H9 (cell line): ENCODE measurements at regions not wholly inside any gene's neighbourhood (a gene's known extent, or its start where the extent isn't known, plus 50 kb on each side); places are given as distances from the start of the nearest gene placed in this dataset.
A peak's percentile ranks its signal among the peaks of the same experiment; 100 is the strongest.

Experiments used
- DNase-seq: peaks from one replicate; pipeline ENCODE4 v3.0.0-alpha.2; 2017
- H2AFZ ChIP-seq: one replicate; pipeline ENCODE4 v1.6.1; 2013; ENCODE audit warnings: mild to moderate bottlenecking, low read length, control low read depth, moderate library complexity
- H2AK5ac ChIP-seq: 2 replicates; pipeline ENCODE4 v1.6.1; 2013; ENCODE audit warnings: low read length, control low read depth, mixed read lengths; ENCODE audit not compliant: insufficient read length
- H2BK120ac ChIP-seq: one replicate; pipeline ENCODE4 v1.6.1; 2013; ENCODE audit warnings: low read depth, mild to moderate bottlenecking, low read length, control low read depth, inconsistent platforms; ENCODE audit not compliant: poor library complexity, severe bottlenecking
- H2BK12ac ChIP-seq: 2 replicates; pipeline ENCODE4 v1.6.1; 2013; ENCODE audit warnings: low read length, control low read depth, mixed read lengths, low read depth; ENCODE audit not compliant: insufficient read length
- H2BK15ac ChIP-seq: 2 replicates; pipeline ENCODE4 v1.6.1; 2013; ENCODE audit warnings: low read depth, low read length, control low read depth
- H2BK20ac ChIP-seq: one replicate; pipeline ENCODE4 v1.6.1; 2013; ENCODE audit warnings: low read depth, mild to moderate bottlenecking, low read length, control low read depth, inconsistent platforms; ENCODE audit not compliant: poor library complexity, severe bottlenecking
- H2BK5ac ChIP-seq: 2 replicates; pipeline ENCODE4 v1.6.1; 2013; ENCODE audit warnings: low read length, control low read depth, mixed read lengths; ENCODE audit not compliant: insufficient read length
- H3K14ac ChIP-seq: 2 replicates; pipeline ENCODE4 v1.6.1; 2013; ENCODE audit warnings: low read length, control low read depth; ENCODE audit not compliant: insufficient read depth
- H3K18ac ChIP-seq: 2 replicates; pipeline ENCODE4 v1.6.1; 2013; ENCODE audit warnings: low read depth, mild to moderate bottlenecking, mixed read lengths, low read length, control low read depth; ENCODE audit not compliant: insufficient read length
- H3K23ac ChIP-seq: 2 replicates; pipeline ENCODE4 v1.6.1; 2013; ENCODE audit warnings: low read length, control low read depth, mixed read lengths, low read depth; ENCODE audit not compliant: insufficient read length
- H3K23me2 ChIP-seq: 2 replicates; pipeline ENCODE4 v1.6.1; 2013; ENCODE audit warnings: low read depth, mild to moderate bottlenecking, mixed read lengths, low read length, control low read depth; ENCODE audit not compliant: insufficient read length, poor library complexity, severe bottlenecking
- H3K27ac ChIP-seq: 2 replicates; pipeline ENCODE4 v1.5.1; 2013; ENCODE audit warnings: low read length, control low read depth, mixed read lengths, low read depth; ENCODE audit not compliant: insufficient read length
- H3K27me3 ChIP-seq: 2 replicates; pipeline ENCODE4 v1.6.1; 2013; ENCODE audit warnings: low read length, control low read depth, inconsistent platforms; ENCODE audit not compliant: insufficient read depth
- H3K4ac ChIP-seq: 2 replicates; pipeline ENCODE4 v1.6.1; 2013; ENCODE audit warnings: low read depth, mild to moderate bottlenecking, control low read depth, inconsistent platforms, low read length, moderate library complexity
- H3K4me1 ChIP-seq: 2 replicates; pipeline ENCODE4 v1.6.1; 2013; ENCODE audit warnings: low read length, control low read depth, inconsistent platforms; ENCODE audit not compliant: insufficient read depth
- H3K4me2 ChIP-seq: 2 replicates; pipeline ENCODE4 v1.6.1; 2013; ENCODE audit warnings: low read length, control low read depth, mixed read lengths; ENCODE audit not compliant: insufficient read length, insufficient read depth
- H3K56ac ChIP-seq: 2 replicates; pipeline ENCODE4 v1.6.1; 2013; ENCODE audit warnings: low read depth, mild to moderate bottlenecking, mixed read lengths, low read length, control low read depth; ENCODE audit not compliant: insufficient read length
- H3K79me1 ChIP-seq: 2 replicates; pipeline ENCODE4 v1.6.1; 2013; ENCODE audit warnings: low read depth, mild to moderate bottlenecking, moderate library complexity, low read length, control low read depth, inconsistent platforms; ENCODE audit not compliant: insufficient read depth, poor library complexity, severe bottlenecking
- H3K79me2 ChIP-seq: 2 replicates; pipeline ENCODE4 v1.6.1; 2013; ENCODE audit warnings: low read length, control low read depth, inconsistent platforms; ENCODE audit not compliant: insufficient read depth
- H3K9ac ChIP-seq: 2 replicates; pipeline ENCODE4 v1.6.1; 2013; ENCODE audit warnings: low read length, control low read depth, mixed read lengths; ENCODE audit not compliant: insufficient read length; ENCODE audit errors: extremely low read depth
- H3K9me3 ChIP-seq: one replicate; pipeline ENCODE4 v1.6.1; 2013; ENCODE audit warnings: low read depth, low read length, inconsistent platforms; ENCODE audit not compliant: control insufficient read depth
- H3T11ph ChIP-seq: one replicate; pipeline ENCODE4 v1.6.1; 2013; ENCODE audit warnings: mild to moderate bottlenecking, low read length, control low read depth, inconsistent platforms
- H4K20me1 ChIP-seq: one replicate; pipeline ENCODE4 v1.6.1; 2013; ENCODE audit not compliant: control insufficient read depth, insufficient read length, insufficient read depth
- H4K5ac ChIP-seq: 2 replicates; pipeline ENCODE4 v1.6.1; 2013; ENCODE audit warnings: low read depth, mild to moderate bottlenecking, mixed read lengths, low read length, control low read depth; ENCODE audit not compliant: insufficient read length
- H4K8ac ChIP-seq: replicated peaks from 2 replicates; pipeline ENCODE4 v1.6.1; 2013; ENCODE audit warnings: low read length, control low read depth, mixed read lengths, low read depth; ENCODE audit not compliant: insufficient read length
- H4K91ac ChIP-seq: 2 replicates; pipeline ENCODE4 v1.6.1; 2013; ENCODE audit warnings: low read depth, mild to moderate bottlenecking, moderate library complexity, mixed read lengths, low read length, control low read depth; ENCODE audit not compliant: insufficient read length
- H3K27ac Mint-ChIP-seq, 3 experiments: 2 replicates in 2 of 3; 3 replicates in 1 of 3; pipeline ENCODE4 v1.8.0; 2020 to 2021; ENCODE audit warnings: mixed read lengths in 3 of 3, mild to moderate bottlenecking in 1 of 3, moderate library complexity in 1 of 3
- H3K27me3 Mint-ChIP-seq: 2 replicates; pipeline ENCODE4 v1.8.0; 2021; ENCODE audit warnings: low read depth, mild to moderate bottlenecking, moderate library complexity, mixed read lengths
- H3K36me3 Mint-ChIP-seq, 3 experiments: 2 replicates in 2 of 3; 3 replicates in 1 of 3; pipeline ENCODE4 v1.8.0; 2020 to 2021; ENCODE audit warnings: low read depth in 3 of 3, mixed read lengths in 3 of 3; ENCODE audit not compliant: insufficient read depth in 1 of 3
- H3K4me1 Mint-ChIP-seq, 2 experiments: 2 replicates each; pipeline ENCODE4 v1.8.0; 2020; ENCODE audit warnings: mixed read lengths in 2 of 2
- H3K4me3 Mint-ChIP-seq, 2 experiments: 2 replicates in 1 of 2; 3 replicates in 1 of 2; pipeline ENCODE4 v1.8.0; 2020 to 2021; ENCODE audit warnings: mild to moderate bottlenecking in 2 of 2, mixed read lengths in 2 of 2, moderate library complexity in 1 of 2
- H3K9me3 Mint-ChIP-seq, 2 experiments: 2 replicates in 1 of 2; 3 replicates in 1 of 2; pipeline ENCODE4 v1.8.0; 2020; ENCODE audit warnings: mild to moderate bottlenecking in 2 of 2, mixed read lengths in 2 of 2, moderate library complexity in 1 of 2
- CTCF ChIP-seq: fragments of 200-600 bp; sonication (generic); conservative IDR thresholded peaks from 3 replicates; pipeline ENCODE4 v1.8.0; 2021; ENCODE audit warnings: antibody characterized with exemption, mild to moderate bottlenecking
- WGBS: extraction: QIAGEN DNeasy Blood & Tissue Kit; methylation state at CpG from one replicate; pipeline ENCODE4 v1.1.7; 2013; ENCODE audit warnings: missing lambda C conversion rate, low lambda C conversion rate, mixed read lengths; ENCODE audit not compliant: insufficient read length; ENCODE audit errors: extremely low coverage; 5-methylcytosine and 5-hydroxymethylcytosine counted together

- Histone ChIP-seq H4K8ac (no peak overlapping the region), H3K56ac (no peak overlapping the region), H4K20me1 (no peaks in the 10 kb centered on the region), H2BK5ac (no peak overlapping the region), H3K4me1 (no peaks in the 10 kb centered on the region), H3K27ac (no peak overlapping the region), H3K27me3 (no peaks in the 10 kb centered on the region), H2AK5ac (no peak overlapping the region), H3K23me2 (no peaks in the 10 kb centered on the region), H3K18ac (no peak overlapping the region), H3K79me1 (no peaks in the 10 kb centered on the region), H3K9ac (no peak overlapping the region), H3K4ac (no peak overlapping the region), H3K9me3 (no peaks in the 10 kb centered on the region), H3K4me2 (no peak overlapping the region), H2BK15ac (no peak overlapping the region), H3K23ac (no peak overlapping the region), H4K91ac (no peak overlapping the region), H2BK12ac (no peak overlapping the region), H2AFZ (no peak overlapping the region), H3K14ac (no peak overlapping the region), H3K79me2 (no peaks in the 10 kb centered on the region), H2BK20ac (no peak overlapping the region), H3T11ph (no peak overlapping the region), H2BK120ac (no peak overlapping the region), H4K5ac (no peak overlapping the region)
- Mint-ChIP-seq H3K4me3 (no peak overlapping the region), H3K36me3 (no peaks in the 10 kb centered on the region), H3K27ac (no peak overlapping the region), H3K4me1 (peaks cover 3 to 7% of the 10 kb centered on the region in 2 experiments; a peak in 3 of 4 replicates), H3K27me3 (no peaks in the 10 kb centered on the region), H3K9me3 (peaks cover 0 to 5% of the 10 kb centered on the region in 2 experiments; a peak in 1 of 5 replicates)
- DNase-seq, result peak; percentile 62
- WGBS, result no CpG with 5 or more reads among the region's 1 CpG
- TF ChIP-seq CTCF, result peak; percentile 49
Measured at GRCh38 chr18:78192054-78192453, 787.6 kb upstream of the SALL3 start.
